OCI-LY1 (cell line): ENCODE measurements at regions not wholly inside any gene's neighbourhood (a gene's known extent, or its start where the extent isn't known, plus 50 kb on each side); places are given as distances from the start of the nearest gene placed in this dataset.

ENCODE experiments used
- H2AFZ ChIP-seq: fragments of 200-600 bp; sonication (generic), shearing (Covaris generic); 2 replicates; pipeline ENCODE4 v1.6.0; 2014; ENCODE audit warnings: antibody characterized with exemption, mild to moderate bottlenecking, low read length
- H3F3A ChIP-seq: fragments of 200-600 bp; sonication (generic), shearing (Covaris generic); 2 replicates; pipeline ENCODE4 v1.6.0; 2014; ENCODE audit warnings: mild to moderate bottlenecking, antibody characterized with exemption, low read length, moderate library complexity; ENCODE audit not compliant: insufficient read depth
- H3K27ac ChIP-seq: fragments of 200-600 bp; sonication (generic); 2 replicates; pipeline ENCODE4 v1.5.1; 2014; ENCODE audit warnings: low read length, mixed run types, mild to moderate bottlenecking, low read depth; ENCODE audit not compliant: poor library complexity, severe bottlenecking
- H3K27me3 ChIP-seq: fragments of 200-600 bp; sonication (generic); 2 replicates; pipeline ENCODE4 v1.6.0; 2014; ENCODE audit warnings: antibody characterized with exemption, mild to moderate bottlenecking, low read length, moderate library complexity; ENCODE audit not compliant: insufficient read depth
- H3K36me3 ChIP-seq: fragments of 200-600 bp; sonication (generic); 2 replicates; pipeline ENCODE4 v1.6.1; 2014; ENCODE audit warnings: mild to moderate bottlenecking, antibody characterized with exemption, low read length, moderate library complexity, mixed read lengths; ENCODE audit not compliant: insufficient read depth
- H3K4me1 ChIP-seq: fragments of 200-600 bp; sonication (generic); 2 replicates; pipeline ENCODE4 v1.5.1; 2014; ENCODE audit warnings: mild to moderate bottlenecking, low read length, moderate library complexity; ENCODE audit not compliant: insufficient read depth, severe bottlenecking
- H3K4me2 ChIP-seq: fragments of 200-600 bp; sonication (generic), shearing (Covaris generic); 2 replicates; pipeline ENCODE4 v1.6.1; 2014; ENCODE audit warnings: low read length
- H3K4me3 ChIP-seq: fragments of 200-600 bp; sonication (generic); 2 replicates; pipeline ENCODE4 v1.5.1; 2014; ENCODE audit warnings: low read length, low read depth, mild to moderate bottlenecking, mixed read lengths; ENCODE audit not compliant: poor library complexity, severe bottlenecking
- H3K79me2 ChIP-seq: fragments of 200-600 bp; shearing (Covaris generic); 2 replicates; pipeline ENCODE4 v1.6.1; 2016; ENCODE audit warnings: mixed run types, low read length, mixed read lengths; ENCODE audit not compliant: insufficient read depth
- H3K9ac ChIP-seq: fragments of 200-600 bp; sonication (generic), shearing (Covaris generic); 2 replicates; pipeline ENCODE4 v1.6.1; 2014; ENCODE audit warnings: mild to moderate bottlenecking, low read length, mixed read lengths
- H3K9me2 ChIP-seq: fragments of 200-600 bp; sonication (generic), shearing (Covaris generic); 2 replicates; pipeline ENCODE4 v1.6.1; 2014; ENCODE audit warnings: low read depth, mild to moderate bottlenecking, low read length, mixed read lengths
- H3K9me3 ChIP-seq: fragments of 200-600 bp; shearing (Covaris generic); 2 replicates; pipeline ENCODE4 v1.6.1; 2014; ENCODE audit warnings: low read length, mixed read lengths
- H4K20me1 ChIP-seq: fragments of 200-600 bp; sonication (generic), shearing (Covaris generic); 2 replicates; pipeline ENCODE4 v1.6.0; 2016; ENCODE audit warnings: mild to moderate bottlenecking, low read length; ENCODE audit not compliant: insufficient read depth
- EZH2 ChIP-seq: fragments of 200-600 bp; sonication (generic), shearing (Covaris generic); IDR thresholded peaks from 2 replicates; pipeline ENCODE4 v1.8.0; 2017; ENCODE audit warnings: borderline replicate concordance, mixed run types, mild to moderate bottlenecking, antibody characterized with exemption, low read length, moderate library complexity, mixed read lengths
- TF ChIP-seq, protein P1 (sequence below): fragments of 200-600 bp; sonication (generic), shearing (Covaris generic); IDR thresholded peaks from 2 replicates; pipeline ENCODE4 v1.5.1; 2017; ENCODE audit warnings: mild to moderate bottlenecking, antibody characterized with exemption, low read length, moderate library complexity, mixed read lengths

DNA sequence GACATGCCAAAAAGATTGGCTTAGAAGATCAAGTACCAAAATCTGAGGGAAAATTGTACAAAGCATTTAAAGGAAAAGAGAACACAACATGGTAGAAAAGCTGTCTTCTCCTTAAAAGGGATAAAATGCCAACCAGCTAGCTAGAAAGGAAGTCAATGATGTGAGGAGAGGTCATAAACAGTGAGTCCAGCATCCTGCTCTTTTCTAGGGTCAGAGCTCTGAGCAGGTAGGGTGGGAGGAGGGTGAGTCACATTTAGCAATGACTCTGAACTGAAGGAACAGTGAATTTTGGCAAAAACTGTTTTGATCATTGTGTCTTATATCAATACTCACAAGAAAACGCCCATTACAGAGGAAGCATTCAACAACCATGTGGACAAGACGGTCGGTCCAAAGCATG, 322.3 kb downstream of the DAD1 start:
- no peak for TF ChIP-seq EZH2
- TF ChIP-seq, protein P1, sequence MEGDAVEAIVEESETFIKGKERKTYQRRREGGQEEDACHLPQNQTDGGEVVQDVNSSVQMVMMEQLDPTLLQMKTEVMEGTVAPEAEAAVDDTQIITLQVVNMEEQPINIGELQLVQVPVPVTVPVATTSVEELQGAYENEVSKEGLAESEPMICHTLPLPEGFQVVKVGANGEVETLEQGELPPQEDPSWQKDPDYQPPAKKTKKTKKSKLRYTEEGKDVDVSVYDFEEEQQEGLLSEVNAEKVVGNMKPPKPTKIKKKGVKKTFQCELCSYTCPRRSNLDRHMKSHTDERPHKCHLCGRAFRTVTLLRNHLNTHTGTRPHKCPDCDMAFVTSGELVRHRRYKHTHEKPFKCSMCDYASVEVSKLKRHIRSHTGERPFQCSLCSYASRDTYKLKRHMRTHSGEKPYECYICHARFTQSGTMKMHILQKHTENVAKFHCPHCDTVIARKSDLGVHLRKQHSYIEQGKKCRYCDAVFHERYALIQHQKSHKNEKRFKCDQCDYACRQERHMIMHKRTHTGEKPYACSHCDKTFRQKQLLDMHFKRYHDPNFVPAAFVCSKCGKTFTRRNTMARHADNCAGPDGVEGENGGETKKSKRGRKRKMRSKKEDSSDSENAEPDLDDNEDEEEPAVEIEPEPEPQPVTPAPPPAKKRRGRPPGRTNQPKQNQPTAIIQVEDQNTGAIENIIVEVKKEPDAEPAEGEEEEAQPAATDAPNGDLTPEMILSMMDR = no peak
- no peaks in the 10 kb centered on the region for H3K79me2 ChIP-seq
- H3K9me3 ChIP-seq = no peaks in the 10 kb centered on the region
- no peaks in the 10 kb centered on the region for H3K4me1 ChIP-seq
- H3K27ac ChIP-seq = no peak overlapping the region
- no peaks in the 10 kb centered on the region for H3K36me3 ChIP-seq
- H3K9ac ChIP-seq = no peak overlapping the region
- H2AFZ ChIP-seq = no peak overlapping the region
- H4K20me1 ChIP-seq = no peaks in the 10 kb centered on the region
- H3K27me3 ChIP-seq = no peaks in the 10 kb centered on the region; the same call in 1 of the 2 replicates
- no peak overlapping the region for H3K4me2 ChIP-seq
- H3K9me2 ChIP-seq = no peaks in the 10 kb centered on the region
- no peak overlapping the region for H3K4me3 ChIP-seq
- no peaks in the 10 kb centered on the region for H3F3A ChIP-seq

DNA sequence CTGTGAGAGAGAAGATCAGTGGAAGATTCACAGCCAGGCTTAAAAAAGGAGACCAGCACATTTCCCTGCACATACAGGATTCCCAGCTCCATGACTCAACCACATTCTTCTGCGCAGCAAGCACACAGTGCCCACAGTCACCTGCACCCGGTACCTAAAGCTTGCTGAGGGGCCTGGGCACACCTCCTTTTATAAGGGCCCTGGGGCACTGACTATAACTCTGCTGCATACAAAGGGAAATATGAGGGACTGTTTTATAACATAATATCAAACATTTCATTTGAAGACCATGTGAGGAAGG, 322.9 kb downstream of the DAD1 start:
- no peak overlapping the region for H3K4me2 ChIP-seq
- H2AFZ ChIP-seq = no peak overlapping the region
- no peak overlapping the region for H3K9ac ChIP-seq
- no peak overlapping the region for H3K4me3 ChIP-seq
- H3K36me3 ChIP-seq = no peaks in the 10 kb centered on the region
- H3K79me2 ChIP-seq = no peaks in the 10 kb centered on the region
- no peaks in the 10 kb centered on the region for H3K9me3 ChIP-seq
- H3F3A ChIP-seq = no peaks in the 10 kb centered on the region
- TF ChIP-seq EZH2 = no peak
- TF ChIP-seq, protein P1 = no peak
- no peaks in the 10 kb centered on the region for H3K4me1 ChIP-seq
- H3K27me3 ChIP-seq = no peaks in the 10 kb centered on the region; the same call in 1 of the 2 replicates
- no peaks in the 10 kb centered on the region for H4K20me1 ChIP-seq
- H3K27ac ChIP-seq = no peak overlapping the region
- no peaks in the 10 kb centered on the region for H3K9me2 ChIP-seq

DNA sequence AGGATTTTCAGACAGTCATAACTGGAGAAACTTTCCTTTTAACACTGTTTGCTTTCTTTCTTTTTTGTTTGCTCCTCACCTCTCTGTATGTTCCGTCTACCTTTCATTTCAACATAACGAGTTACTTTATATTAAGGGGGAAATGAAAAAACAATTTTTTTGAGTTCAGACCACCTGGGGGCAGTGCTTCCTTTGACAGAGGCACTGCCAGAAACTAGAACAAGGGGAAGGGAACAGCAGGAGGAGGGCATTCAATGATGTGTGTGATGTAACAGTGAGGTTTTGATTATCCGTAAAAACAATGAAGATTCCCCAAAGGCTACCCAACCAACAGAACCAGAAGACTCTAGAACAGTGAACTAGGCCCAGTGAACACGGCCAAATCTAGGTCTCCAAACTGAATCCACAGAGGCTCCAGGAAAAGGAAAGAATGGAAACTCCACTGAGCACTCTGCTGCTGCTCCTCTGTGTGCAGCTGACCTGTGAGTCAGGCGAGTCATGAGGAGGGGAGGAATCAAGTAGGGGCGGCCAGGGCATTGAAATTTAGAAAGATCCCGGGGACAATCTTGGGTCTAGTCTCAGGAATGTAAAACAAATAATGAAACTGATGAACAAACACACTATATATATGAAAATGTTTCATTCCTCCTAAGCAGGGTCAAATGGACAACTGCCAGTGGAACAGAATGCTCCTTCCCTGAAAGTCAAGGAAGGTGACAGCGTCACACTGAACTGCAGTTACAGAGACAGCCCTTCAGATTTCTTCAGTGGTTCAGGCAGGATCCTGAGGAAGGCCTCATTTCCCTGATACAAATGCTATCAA, 323.5 kb downstream of the DAD1 start:
- H2AFZ ChIP-seq = no peak overlapping the region
- no peak overlapping the region for H3K27ac ChIP-seq
- TF ChIP-seq EZH2 = no peak
- TF ChIP-seq, protein P1 = peak; percentile 45; the same call in 1 of the 2 replicates
- H3F3A ChIP-seq = no peaks in the 10 kb centered on the region
- no peak overlapping the region for H3K9ac ChIP-seq
- no peaks in the 10 kb centered on the region for H3K79me2 ChIP-seq
- H3K27me3 ChIP-seq = no peaks in the 10 kb centered on the region; the same call in 1 of the 2 replicates
- no peaks in the 10 kb centered on the region for H3K36me3 ChIP-seq
- H4K20me1 ChIP-seq = no peaks in the 10 kb centered on the region
- H3K4me3 ChIP-seq = no peak overlapping the region
- no peaks in the 10 kb centered on the region for H3K9me2 ChIP-seq
- H3K4me2 ChIP-seq = no peak overlapping the region
- no peaks in the 10 kb centered on the region for H3K9me3 ChIP-seq
- no peaks in the 10 kb centered on the region for H3K4me1 ChIP-seq
